HEK293 (cell line): ENCODE measurements at regions not wholly inside any gene's neighbourhood (a gene's known extent, or its start where the extent isn't known, plus 50 kb on each side); places are given as distances from the start of the nearest gene placed in this dataset.

Source experiments
- CTCF ChIA-PET: fragments of 350-600 bp; formaldehyde crosslinking; extraction: SDS; loops from one replicate; lab custom pipeline; 2021; ENCODE audit warnings: antibody characterized with exemption; lab: Yijun Ruan, JAX
- POLR2A ChIA-PET: fragments of 300-600 bp; formaldehyde crosslinking; extraction: SDS; loops from one replicate; lab custom pipeline; 2020; ENCODE audit warnings: antibody characterized with exemption, inconsistent platforms; lab: Yijun Ruan, JAX
- H3K27ac ChIP-seq: fragments of 200-500 bp; sonication (Bioruptor generic); 2 replicates; pipeline ENCODE4 v1.5.1; 2014; ENCODE audit warnings: low read depth, low read length, control low read depth, inconsistent platforms; ENCODE audit errors: extremely low read depth
- H3K36me3 ChIP-seq, 2 experiments: fragments of 200-500 bp in 1 of 2; sonication (Bioruptor generic) in 1 of 2; 1 replicate in 1 of 2; 2 replicates in 1 of 2; pipeline ENCODE4 v1.5.1; 2014 to 2017; ENCODE audit warnings: inconsistent platforms in 2 of 2, low read length in 2 of 2; ENCODE audit not compliant: control insufficient read depth in 2 of 2, insufficient read depth in 1 of 2
- H3K4me1 ChIP-seq: fragments of 200-500 bp; sonication (Bioruptor generic); 2 replicates; pipeline ENCODE4 v1.5.1; 2014; ENCODE audit warnings: mild to moderate bottlenecking, low read length, inconsistent platforms; ENCODE audit not compliant: control insufficient read depth, insufficient read depth
- H3K4me3 ChIP-seq: 2 replicates; pipeline ENCODE4 v1.5.1; 2011; ENCODE audit warnings: low read depth, mild to moderate bottlenecking, control low read depth, low read length, moderate library complexity
- H3K9me3 ChIP-seq: fragments of 200-500 bp; sonication (Bioruptor generic); 2 replicates; pipeline ENCODE4 v1.5.1; 2014; ENCODE audit warnings: low read depth, low read length, inconsistent platforms; ENCODE audit not compliant: control insufficient read depth, insufficient read depth
- GLI4 ChIP-seq: fragments of 450-650 bp; formaldehyde crosslinking; IDR thresholded peaks from 2 replicates; pipeline ENCODE4 v1.5.1; 2016; ENCODE audit warnings: missing biosample characterization, missing genetic modification characterization
- GLIS2 ChIP-seq: fragments of 450-650 bp; formaldehyde crosslinking; IDR thresholded peaks from 2 replicates; pipeline ENCODE4 v1.5.1; 2016; ENCODE audit warnings: missing biosample characterization, missing genetic modification characterization
- KLF7 ChIP-seq: fragments of 450-650 bp; formaldehyde crosslinking; IDR thresholded peaks from 2 replicates; pipeline ENCODE4 v1.5.1; 2016; ENCODE audit warnings: missing biosample characterization, missing genetic modification characterization, borderline replicate concordance
- TSHZ1 ChIP-seq: fragments of 450-650 bp; formaldehyde crosslinking; IDR thresholded peaks from 2 replicates; pipeline ENCODE4 v1.5.1; 2016; ENCODE audit warnings: missing biosample characterization, missing genetic modification characterization, borderline replicate concordance
- WT1 ChIP-seq: fragments of 450-650 bp; formaldehyde crosslinking; IDR thresholded peaks from 2 replicates; pipeline ENCODE4 v1.5.1; 2016; ENCODE audit warnings: missing biosample characterization, missing genetic modification characterization
- ZEB2 ChIP-seq: fragments of 450-650 bp; formaldehyde crosslinking; IDR thresholded peaks from 2 replicates; pipeline ENCODE4 v1.5.1; 2016; ENCODE audit warnings: missing biosample characterization, missing genetic modification characterization
- ZNF121 ChIP-seq: fragments of 450-650 bp; formaldehyde crosslinking; IDR thresholded peaks from 2 replicates; pipeline ENCODE4 v1.5.1; 2016; ENCODE audit warnings: missing biosample characterization, missing genetic modification characterization
- ZNF19 ChIP-seq: fragments of 450-650 bp; formaldehyde crosslinking; IDR thresholded peaks from 2 replicates; pipeline ENCODE4; 2016; ENCODE audit warnings: missing biosample characterization, missing genetic modification characterization, low read depth
- ZNF202 ChIP-seq: fragments of 450-650 bp; formaldehyde crosslinking; IDR thresholded peaks from 2 replicates; pipeline ENCODE4 v1.5.1; 2016; ENCODE audit warnings: missing biosample characterization, missing genetic modification characterization, borderline replicate concordance
- ZNF350 ChIP-seq: fragments of 450-650 bp; formaldehyde crosslinking; IDR thresholded peaks from 2 replicates; pipeline ENCODE4 v1.5.0; 2017; ENCODE audit warnings: missing biosample characterization, mild to moderate bottlenecking, missing genetic modification characterization
- ZNF37A ChIP-seq: fragments of 450-650 bp; IDR thresholded peaks from 2 replicates; pipeline ENCODE4 v1.5.1; 2018; ENCODE audit warnings: missing biosample characterization, missing genetic modification characterization
- ZNF391 ChIP-seq: fragments of 450-650 bp; formaldehyde crosslinking; IDR thresholded peaks from 2 replicates; pipeline ENCODE4 v1.5.1; 2016; ENCODE audit warnings: low read depth, missing biosample characterization, missing genetic modification characterization, borderline replicate concordance
- ZNF404 ChIP-seq: fragments of 450-650 bp; formaldehyde crosslinking; IDR thresholded peaks from 2 replicates; pipeline ENCODE4 v1.5.1; 2017; ENCODE audit warnings: missing biosample characterization, missing genetic modification characterization
- ZNF521 ChIP-seq: fragments of 450-650 bp; formaldehyde crosslinking; IDR thresholded peaks from 2 replicates; pipeline ENCODE4 v1.5.1; 2017; ENCODE audit warnings: missing biosample characterization, mild to moderate bottlenecking, missing genetic modification characterization
- ZNF639 ChIP-seq: fragments of 450-650 bp; formaldehyde crosslinking; IDR thresholded peaks from 2 replicates; pipeline ENCODE4 v1.5.1; 2016; ENCODE audit warnings: missing biosample characterization, missing genetic modification characterization
- ZNF777 ChIP-seq: fragments of 450-650 bp; formaldehyde crosslinking; IDR thresholded peaks from 2 replicates; pipeline ENCODE4 v1.5.1; 2017; ENCODE audit warnings: missing biosample characterization, missing genetic modification characterization, borderline replicate concordance

GRCh38 chr10:130368761-130369560 lies 232.8 kb downstream of the GLRX3 start (continued):
- TF ChIP-seq ZNF639 (tag by site-specific recombination) (no peak), GLI4 (no peak), TSHZ1 (tag by site-specific recombination) (no peak), ZNF19 (tag by site-specific recombination) (no peak), ZNF37A (tag by site-specific recombination) (no peak), WT1 (tag by site-specific recombination) (no peak), ZNF350 (tag by site-specific recombination) (no peak)

GRCh38 chr10:130369645-130370381 lies 233.6 kb downstream of the GLRX3 start:
- Histone ChIP-seq H3K9me3 (no peaks in the 10 kb centered on the region), H3K4me1 (no peaks in the 10 kb centered on the region), H3K4me3 (no peak overlapping the region), H3K36me3 (no peaks in the 10 kb centered on the region), H3K27ac (no peak overlapping the region)
- CTCF ChIA-PET = no interaction called here
- POLR2A ChIA-PET = no interaction called here
- TF ChIP-seq ZNF777 (tag by site-specific recombination) (no peak), ZNF391 (tag by site-specific recombination) (no peak), GLIS2 (no peak), ZNF404 (no peak), ZNF121 (tag by site-specific recombination) (no peak), KLF7 (tag by site-specific recombination) (no peak), ZEB2 (tag by site-specific recombination) (no peak), ZNF202 (no peak)
- TF ChIP-seq, all 188 proteins: peak for 0

DNA sequence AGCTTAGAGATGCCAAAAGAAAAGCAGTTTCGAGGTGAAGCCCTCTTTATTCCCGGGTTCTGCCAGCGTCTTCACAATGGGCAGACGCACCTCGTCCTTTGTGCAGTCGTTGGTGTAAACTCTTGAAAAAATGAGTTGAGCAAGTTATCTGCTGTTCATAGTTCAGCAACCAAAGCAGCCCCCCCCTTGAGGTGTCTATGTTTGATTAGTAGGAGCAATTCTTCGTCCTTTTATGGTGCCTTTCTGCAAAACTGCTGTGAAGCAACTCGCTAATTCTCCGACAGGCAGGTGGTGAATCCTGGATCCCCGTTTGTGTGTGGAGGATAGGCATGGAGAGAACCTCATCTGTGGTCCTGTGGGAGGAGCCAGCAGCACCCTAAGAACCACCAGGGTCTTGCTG lies 234.5 kb downstream of the GLRX3 start:
- ChIA-PET CTCF (no interaction called here), POLR2A (no interaction called here)
- H3K4me3 ChIP-seq = no peak overlapping the region
- H3K27ac ChIP-seq = no peak overlapping the region
- H3K4me1 ChIP-seq = no peaks in the 10 kb centered on the region
- no peaks in the 10 kb centered on the region for H3K36me3 ChIP-seq
- no peak for TF ChIP-seq ZNF521 (tag by site-specific recombination)
- H3K9me3 ChIP-seq = no peaks in the 10 kb centered on the region
